Activated T-helper 1 cell treated with anti-CD3 and anti-CD28 coated beads, Interleukin-12 subunit alpha, Interleukin-12 subunit beta, Interleukin-2, Interleukin-4 antibody, amounts not matched to agents 30 ng/mL and 10 ng/mL and 1 ng/mL, durations not matched to agents 14 hours and 24 hours and 36 hours (primary cell): ENCODE measurements at regions not wholly inside any gene's neighbourhood (a gene's known extent, or its start where the extent isn't known, plus 50 kb on each side); places are given as distances from the start of the nearest gene placed in this dataset.

Source experiments
- DNase-seq: peaks from one replicate; pipeline ENCODE4 v3.0.0; 2021; ENCODE audit warnings: low spot score
- H3K27ac Mint-ChIP-seq: one replicate; pipeline ENCODE4 v1.8.0; 2021; ENCODE audit warnings: mild to moderate bottlenecking, mixed read lengths
- H3K27me3 Mint-ChIP-seq: one replicate; pipeline ENCODE4 v1.8.0; 2022; ENCODE audit warnings: mild to moderate bottlenecking, moderate library complexity, mixed read lengths; ENCODE audit not compliant: insufficient read depth
- H3K36me3 Mint-ChIP-seq: one replicate; pipeline ENCODE4 v1.8.0; 2021; ENCODE audit warnings: low read depth, mixed read lengths
- H3K4me1 Mint-ChIP-seq: one replicate; pipeline ENCODE4 v1.8.0; 2021; ENCODE audit warnings: low read depth, mixed read lengths
- H3K4me3 Mint-ChIP-seq: one replicate; pipeline ENCODE4 v1.8.0; 2021; ENCODE audit warnings: mild to moderate bottlenecking, moderate library complexity, mixed read lengths
- H3K9me3 Mint-ChIP-seq: one replicate; pipeline ENCODE4 v1.8.0; 2021; ENCODE audit warnings: mixed read lengths
- intact Hi-C: fragments of 100-400 bp; cut with micrococcal nuclease; formaldehyde crosslinking; loops from one replicate; pipeline ENCODE4 v1.15.1; 2024

DNA sequence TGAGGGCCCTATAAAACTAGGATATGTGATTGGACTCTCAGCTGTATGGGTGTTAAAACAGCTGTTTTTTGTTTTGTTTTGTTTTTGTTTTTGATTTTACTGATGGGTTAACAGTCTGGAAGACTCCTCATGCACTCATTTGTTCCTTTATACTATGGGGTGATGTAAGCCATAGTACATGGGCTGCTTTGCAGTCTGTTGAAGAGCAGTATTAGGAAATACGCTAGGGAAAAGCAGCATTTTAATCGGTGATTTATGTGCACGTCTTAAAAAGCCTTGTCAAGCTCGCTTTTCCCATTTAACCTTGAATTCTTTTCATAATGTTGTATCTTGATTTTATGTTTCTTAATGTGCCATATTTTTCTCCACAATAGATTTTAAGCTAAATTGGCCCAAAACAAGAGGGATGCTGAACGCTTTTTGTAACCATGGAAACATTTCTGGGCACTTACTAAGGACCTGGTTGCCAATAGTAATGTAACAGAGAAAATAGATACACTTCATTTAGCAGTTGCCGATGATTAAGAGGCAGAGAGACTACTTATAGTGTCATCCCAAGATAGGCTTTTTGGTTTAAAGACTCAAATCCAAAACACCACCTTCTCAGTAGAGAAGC, 244.0 kb downstream of the SNAPC1 start:
- Mint-ChIP-seq H3K4me1 (no peaks in the 10 kb centered on the region), H3K27ac (no peak overlapping the region), H3K36me3 (no peaks in the 10 kb centered on the region), H3K9me3 (no peaks in the 10 kb centered on the region), H3K4me3 (no peak overlapping the region), H3K27me3 (peaks cover 7% of the 10 kb centered on the region)
- intact Hi-C loops: no loop called here
- no peak for DNase-seq

DNA sequence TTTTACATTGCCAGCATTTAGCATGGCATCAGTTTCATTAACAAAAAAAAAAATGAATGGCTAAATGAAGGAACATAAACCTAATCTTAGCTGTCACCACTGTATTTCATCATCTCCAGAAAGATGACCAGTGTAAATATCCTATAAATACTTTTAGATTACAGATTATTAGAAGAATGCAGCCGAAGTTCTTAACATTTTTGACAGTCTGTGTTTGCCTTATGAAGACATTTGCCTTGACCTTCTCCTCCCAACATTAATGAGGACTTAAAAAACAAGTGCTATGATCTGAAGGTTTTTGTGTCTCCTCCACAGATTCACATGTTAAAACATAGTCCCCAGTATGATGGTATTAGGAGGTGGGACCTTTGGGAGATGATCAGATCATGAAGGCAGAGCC, 253.0 kb downstream of the SNAPC1 start:
- intact Hi-C loops: no loop called here
- Mint-ChIP-seq H3K4me3 (no peak overlapping the region), H3K36me3 (no peaks in the 10 kb centered on the region), H3K27ac (no peak overlapping the region), H3K4me1 (no peaks in the 10 kb centered on the region), H3K27me3 (peaks cover 2% of the 10 kb centered on the region), H3K9me3 (no peaks in the 10 kb centered on the region)
- DNase-seq: no peak

DNA sequence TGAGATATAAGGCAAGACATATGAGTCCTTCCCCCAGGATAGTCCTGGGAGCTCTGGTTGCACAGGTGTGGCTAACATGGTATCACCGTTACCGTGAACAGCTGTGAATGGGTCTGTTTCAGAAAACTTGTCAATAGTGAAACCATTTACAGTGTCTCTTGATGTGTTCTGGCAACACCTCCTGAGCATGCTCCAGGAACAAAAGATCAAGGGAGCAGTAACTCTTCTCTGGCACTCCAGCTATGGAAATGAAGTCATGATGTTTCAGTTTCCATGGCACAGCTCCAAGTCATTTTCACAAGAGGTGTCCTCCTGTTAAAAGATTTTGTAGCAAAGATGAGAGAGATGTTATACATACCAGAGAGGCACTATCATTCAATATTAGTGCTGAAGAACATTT, 253.7 kb downstream of the SNAPC1 start:
- Mint-ChIP-seq H3K27ac (no peak overlapping the region), H3K36me3 (no peaks in the 10 kb centered on the region)
- intact Hi-C loops: no loop called here

DNA sequence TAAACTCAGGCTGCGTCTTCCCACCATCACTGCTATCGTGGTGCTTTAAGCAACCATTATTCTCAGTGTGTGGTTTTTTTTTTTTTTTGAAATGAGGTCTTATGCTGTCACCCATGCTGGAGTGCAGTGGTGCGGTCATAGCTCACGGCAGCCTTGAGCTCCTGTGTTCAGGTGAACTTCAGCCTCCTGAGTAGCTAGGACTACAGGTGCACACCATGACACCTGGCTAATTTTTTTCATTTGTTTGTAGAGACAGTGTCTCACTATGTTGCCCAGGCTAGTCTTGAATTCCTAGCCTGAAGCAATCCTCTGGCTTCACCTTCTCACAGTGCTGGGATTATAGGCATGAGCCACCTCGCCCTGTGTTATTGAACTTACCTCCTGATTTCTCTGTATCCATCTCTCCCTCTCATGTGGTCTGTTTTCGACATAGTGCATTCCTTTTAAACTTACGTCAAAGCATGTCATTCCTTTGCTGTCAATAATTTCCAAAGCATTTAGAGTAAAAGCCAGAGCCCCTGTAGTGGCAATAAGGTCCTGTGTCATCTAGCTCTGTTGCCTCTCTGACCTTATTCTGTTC, 255.5 kb downstream of the SNAPC1 start:
- Mint-ChIP-seq H3K4me1 (no peaks in the 10 kb centered on the region), H3K9me3 (no peaks in the 10 kb centered on the region), H3K27me3 (peaks cover 6% of the 10 kb centered on the region), H3K4me3 (no peak overlapping the region), H3K27ac (no peak overlapping the region), H3K36me3 (no peaks in the 10 kb centered on the region)
- intact Hi-C loops: no loop called here
- DNase-seq: no peak

More for the DNA sequence above, 253.7 kb downstream of the SNAPC1 start:
- H3K4me3 Mint-ChIP-seq: no peak overlapping the region
- H3K27me3 Mint-ChIP-seq: peaks cover 3% of the 10 kb centered on the region
- H3K9me3 Mint-ChIP-seq: no peaks in the 10 kb centered on the region
- no peaks in the 10 kb centered on the region for H3K4me1 Mint-ChIP-seq
- DNase-seq: no peak

DNA sequence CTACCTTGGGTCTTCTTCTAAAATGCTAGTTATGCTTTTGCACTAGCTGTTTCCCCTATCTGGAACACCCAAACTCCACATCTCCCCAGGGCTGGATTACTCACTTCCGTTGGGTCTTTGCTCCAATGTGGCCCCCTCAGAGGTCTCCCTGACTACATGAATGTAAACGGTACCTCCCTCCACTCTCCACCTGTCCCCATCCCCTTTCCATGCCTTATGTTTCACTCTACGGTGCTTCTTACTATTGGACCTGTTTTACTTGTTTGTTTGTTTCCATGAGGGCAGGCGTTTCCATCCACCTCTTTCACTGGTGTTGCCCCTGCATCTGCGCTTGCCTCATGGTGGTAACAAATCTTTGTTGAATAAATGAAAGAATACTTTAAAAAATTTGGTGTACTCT, 256.4 kb downstream of the SNAPC1 start:
- DNase-seq: no peak
- H3K27me3 Mint-ChIP-seq: peaks cover 8% of the 10 kb centered on the region
- H3K36me3 Mint-ChIP-seq: no peaks in the 10 kb centered on the region
- no peak overlapping the region for H3K4me3 Mint-ChIP-seq
- intact Hi-C loops: no loop called here
- no peaks in the 10 kb centered on the region for H3K9me3 Mint-ChIP-seq
- H3K4me1 Mint-ChIP-seq: no peaks in the 10 kb centered on the region
- no peak overlapping the region for H3K27ac Mint-ChIP-seq

DNA sequence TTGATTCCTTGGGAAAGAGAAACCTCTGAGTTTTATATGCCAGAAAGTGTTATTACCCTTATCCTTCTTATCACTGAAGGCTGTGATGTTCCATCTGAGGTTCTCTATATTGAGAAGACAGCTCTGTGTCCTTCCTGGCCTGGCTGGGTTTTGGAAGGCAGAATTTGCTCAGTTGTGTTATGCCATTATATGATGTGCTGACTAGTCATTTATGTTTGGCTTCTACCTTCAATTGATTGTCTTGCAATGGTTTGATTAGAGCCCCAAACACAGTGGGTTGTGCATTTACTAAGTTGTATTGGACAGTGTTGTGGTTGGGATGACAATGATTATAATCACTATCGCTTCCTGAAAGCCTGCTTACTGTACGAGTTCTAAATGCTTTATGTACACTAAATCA, 265.7 kb downstream of the SNAPC1 start:
- no peak for DNase-seq
- Mint-ChIP-seq H3K4me1 (no peaks in the 10 kb centered on the region), H3K27ac (no peak overlapping the region), H3K9me3 (peaks cover 4% of the 10 kb centered on the region), H3K36me3 (no peaks in the 10 kb centered on the region), H3K4me3 (no peak overlapping the region), H3K27me3 (peaks cover under 1% of the 10 kb centered on the region)
- intact Hi-C loops: no loop called here

DNA sequence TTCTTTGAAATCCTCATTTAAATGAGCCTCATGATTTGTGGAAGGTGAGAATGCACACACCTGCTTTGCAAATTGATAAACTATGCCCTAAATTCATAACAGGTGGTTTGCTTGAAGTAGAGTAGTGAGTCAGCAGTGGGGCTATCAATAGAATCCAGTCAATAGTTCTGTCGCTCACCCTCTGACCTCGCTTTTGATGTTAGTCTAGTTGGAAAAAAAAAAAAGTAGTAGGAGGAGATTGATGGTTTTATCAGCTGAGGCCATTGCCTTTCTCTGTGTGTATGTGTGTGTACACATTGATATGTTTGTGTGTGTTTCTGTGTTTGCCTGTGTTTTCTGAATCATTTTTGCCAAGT, 267.3 kb downstream of the SNAPC1 start:
- no peaks in the 10 kb centered on the region for H3K36me3 Mint-ChIP-seq

DNA sequence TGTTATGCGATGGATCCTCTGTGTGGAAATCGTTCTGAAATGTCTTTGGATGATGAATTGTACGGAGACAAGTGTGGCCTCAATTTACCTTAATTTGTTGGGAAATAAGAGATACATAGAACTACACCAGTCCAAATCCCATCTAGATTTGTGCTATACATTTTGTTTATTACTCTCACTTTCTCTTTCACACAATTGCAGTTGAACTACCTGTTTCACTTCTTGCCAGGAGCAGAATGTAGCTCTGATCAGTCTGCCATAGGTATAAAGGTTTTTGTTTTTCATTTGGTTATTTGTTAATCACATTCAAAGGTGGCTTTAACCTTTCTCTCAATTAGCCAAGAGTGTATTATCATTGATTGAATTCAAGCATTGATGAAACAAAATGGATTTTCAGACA, 268.2 kb downstream of the SNAPC1 start:
- Mint-ChIP-seq H3K4me3 (no peak overlapping the region), H3K9me3 (no peaks in the 10 kb centered on the region), H3K27me3 (peaks cover 2% of the 10 kb centered on the region), H3K4me1 (no peaks in the 10 kb centered on the region), H3K27ac (no peak overlapping the region), H3K36me3 (no peaks in the 10 kb centered on the region)
- intact Hi-C loops: no loop called here
- no peak for DNase-seq

More for the DNA sequence above, 267.3 kb downstream of the SNAPC1 start:
- Mint-ChIP-seq H3K4me3 (no peak overlapping the region), H3K9me3 (peaks cover under 1% of the 10 kb centered on the region), H3K4me1 (no peaks in the 10 kb centered on the region), H3K27ac (no peak overlapping the region), H3K27me3 (peaks cover 2% of the 10 kb centered on the region)
- intact Hi-C loops: no loop called here
- DNase-seq: no peak

DNA sequence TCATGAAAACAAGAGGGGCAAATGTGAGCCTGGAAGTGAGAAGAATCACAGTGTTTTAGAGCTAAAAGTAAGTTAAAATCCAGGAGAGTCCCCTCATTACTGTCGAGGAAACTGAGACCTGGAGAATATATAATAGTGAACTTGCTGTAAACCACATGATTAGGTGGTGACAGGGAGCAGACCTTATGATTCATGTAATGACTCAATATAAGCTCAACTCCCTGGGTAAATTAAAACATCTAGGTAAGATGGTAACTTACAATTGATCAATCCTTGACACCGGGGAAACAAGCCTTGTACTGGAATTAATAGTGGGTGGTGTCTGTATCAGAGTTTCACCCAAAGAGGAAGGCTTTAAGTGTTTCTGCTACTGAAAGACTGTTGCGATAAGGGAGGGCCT, 269.3 kb downstream of the SNAPC1 start:
- intact Hi-C loops: no loop called here
- H3K27ac Mint-ChIP-seq: no peak overlapping the region

DNA sequence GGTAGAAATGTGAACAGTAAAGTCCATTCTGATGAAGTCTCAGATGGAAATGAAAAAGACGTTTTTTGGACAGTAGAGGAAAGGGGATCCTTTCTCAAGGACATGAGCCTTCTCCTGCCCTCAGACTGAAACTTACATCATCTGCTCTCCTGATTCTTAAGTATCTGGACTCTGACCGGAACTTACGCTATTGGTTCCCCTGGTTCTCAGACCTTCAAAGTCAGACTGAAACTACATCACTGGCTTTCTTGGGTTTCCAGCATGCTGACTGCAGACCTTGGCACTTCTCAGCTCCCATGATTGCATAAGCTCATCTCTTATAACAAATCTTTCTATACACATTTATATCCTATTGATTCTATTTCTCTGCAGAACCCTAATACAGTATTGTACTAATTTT, 291.0 kb downstream of the SNAPC1 start:
- peaks cover 5% of the 10 kb centered on the region for H3K27me3 Mint-ChIP-seq
- no peak for DNase-seq
- H3K9me3 Mint-ChIP-seq: no peaks in the 10 kb centered on the region
- H3K27ac Mint-ChIP-seq: no peak overlapping the region
- no peaks in the 10 kb centered on the region for H3K4me1 Mint-ChIP-seq
- H3K36me3 Mint-ChIP-seq: no peaks in the 10 kb centered on the region
- no peak overlapping the region for H3K4me3 Mint-ChIP-seq
- intact Hi-C loops: no loop called here

More for the DNA sequence above, 269.3 kb downstream of the SNAPC1 start:
- no peak overlapping the region for H3K4me3 Mint-ChIP-seq
- peaks cover 2% of the 10 kb centered on the region for H3K27me3 Mint-ChIP-seq
- H3K9me3 Mint-ChIP-seq: no peaks in the 10 kb centered on the region
- no peak for DNase-seq
- no peaks in the 10 kb centered on the region for H3K36me3 Mint-ChIP-seq
- H3K4me1 Mint-ChIP-seq: no peaks in the 10 kb centered on the region

DNA sequence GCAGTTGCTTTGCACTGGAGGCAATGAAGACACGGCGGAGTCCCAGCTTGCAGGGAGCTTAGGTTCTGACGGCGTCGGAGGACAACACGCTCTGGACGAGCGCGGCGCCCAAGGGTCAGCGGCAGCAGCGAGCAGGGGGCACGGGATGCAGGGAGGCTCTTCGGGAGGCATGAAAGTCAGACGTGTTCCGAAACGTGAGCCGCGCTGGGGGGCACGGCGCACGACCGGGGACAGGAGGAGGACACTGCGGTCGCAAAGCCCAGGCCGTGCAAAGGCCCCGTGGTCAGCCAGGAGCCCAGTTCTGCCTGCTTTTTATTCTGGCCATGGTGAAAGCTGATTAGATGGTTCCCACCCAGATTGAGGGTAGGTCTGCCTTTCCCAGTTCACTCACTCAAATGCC, 294.6 kb downstream of the SNAPC1 start:
- H3K27me3 Mint-ChIP-seq: peaks cover 6% of the 10 kb centered on the region
- no peak overlapping the region for H3K27ac Mint-ChIP-seq
- H3K36me3 Mint-ChIP-seq: no peaks in the 10 kb centered on the region
- intact Hi-C loops: no loop called here
- no peak for DNase-seq
- no peaks in the 10 kb centered on the region for H3K4me1 Mint-ChIP-seq
- no peak overlapping the region for H3K4me3 Mint-ChIP-seq
- no peaks in the 10 kb centered on the region for H3K9me3 Mint-ChIP-seq

DNA sequence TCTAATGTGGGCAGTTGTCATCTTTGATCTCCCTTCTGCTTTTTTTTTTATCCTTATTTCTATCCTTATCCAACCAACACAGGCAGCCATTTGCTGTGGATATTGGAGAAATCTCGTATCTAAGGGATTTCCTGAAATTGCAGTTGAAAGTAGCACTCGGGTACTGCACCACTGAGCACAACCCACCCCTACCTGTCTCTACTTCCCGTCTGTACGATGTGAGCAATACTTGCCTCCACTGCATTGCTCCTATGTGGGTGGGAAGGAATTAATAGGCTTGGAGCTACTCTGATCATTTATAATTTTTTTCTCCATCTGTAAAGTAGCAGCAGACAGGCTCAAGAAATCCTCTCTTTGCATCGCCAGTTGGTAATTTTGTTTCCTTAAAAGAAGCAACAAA, 300.4 kb downstream of the SNAPC1 start:
- Mint-ChIP-seq H3K4me3 (no peak overlapping the region), H3K36me3 (no peaks in the 10 kb centered on the region), H3K4me1 (no peaks in the 10 kb centered on the region), H3K27me3 (peaks cover 2% of the 10 kb centered on the region), H3K27ac (no peak overlapping the region), H3K9me3 (no peaks in the 10 kb centered on the region)
- no peak for DNase-seq
- intact Hi-C loops: no loop called here

DNA sequence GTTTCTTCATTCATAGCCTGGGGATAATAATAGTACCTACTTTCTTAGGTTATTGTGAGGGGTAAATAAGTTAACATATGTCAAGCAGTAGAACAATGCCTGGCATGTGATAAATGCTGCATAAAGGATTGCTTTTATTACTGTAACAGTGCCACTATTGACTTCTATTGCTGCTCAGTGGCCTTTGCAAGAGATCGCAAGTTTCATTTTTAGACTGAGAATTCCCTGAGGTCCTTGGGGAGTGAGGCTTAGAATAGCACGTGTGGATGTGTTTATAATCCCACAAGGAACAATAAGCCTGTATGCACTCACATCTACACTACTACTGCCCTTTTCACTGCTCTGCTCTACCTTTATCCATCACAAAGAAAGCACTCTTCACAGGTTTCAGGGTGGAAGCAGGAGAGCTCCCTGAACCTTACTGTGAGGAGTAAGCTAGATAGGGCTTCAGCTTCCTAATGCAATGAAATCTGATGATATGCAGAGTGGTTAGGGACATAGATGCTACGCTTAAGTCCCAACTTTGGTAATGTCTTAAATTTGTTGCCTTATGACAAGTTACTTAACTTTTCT, 302.6 kb downstream of the SNAPC1 start:
- Mint-ChIP-seq H3K27me3 (peaks cover 2% of the 10 kb centered on the region), H3K4me1 (no peaks in the 10 kb centered on the region), H3K36me3 (no peaks in the 10 kb centered on the region), H3K4me3 (no peak overlapping the region), H3K9me3 (no peaks in the 10 kb centered on the region), H3K27ac (no peak overlapping the region)
- no peak for DNase-seq
- intact Hi-C loops: no loop called here

DNA sequence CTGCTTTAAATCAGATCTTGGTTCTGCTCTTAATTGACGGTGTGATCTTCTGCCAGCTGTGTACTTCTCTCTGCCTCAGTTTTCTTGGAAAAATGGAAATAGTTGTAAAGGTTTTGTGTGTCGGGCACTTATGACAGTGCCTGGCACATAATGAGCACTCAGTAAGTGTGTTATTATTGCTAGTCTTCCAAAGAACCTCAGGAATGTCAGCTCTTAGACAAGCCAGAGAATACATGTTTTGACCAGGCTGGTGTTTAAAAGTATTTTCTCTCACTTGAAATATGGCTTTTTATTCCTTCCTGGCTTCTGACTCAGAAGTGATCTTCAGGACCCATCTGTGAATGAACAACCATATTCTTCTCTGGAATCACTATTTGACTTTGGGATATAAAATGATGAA, 304.1 kb downstream of the SNAPC1 start:
- no peak overlapping the region for H3K27ac Mint-ChIP-seq
- H3K9me3 Mint-ChIP-seq: no peaks in the 10 kb centered on the region
- H3K36me3 Mint-ChIP-seq: no peaks in the 10 kb centered on the region
- intact Hi-C loops: no loop called here
- no peak overlapping the region for H3K4me3 Mint-ChIP-seq
- H3K4me1 Mint-ChIP-seq: no peaks in the 10 kb centered on the region
- H3K27me3 Mint-ChIP-seq: peaks cover 2% of the 10 kb centered on the region
- no peak for DNase-seq
